AG04449 (cell line): ENCODE measurements at regions not wholly inside any gene's neighbourhood (a gene's known extent, or its start where the extent isn't known, plus 50 kb on each side); places are given as distances from the start of the nearest gene placed in this dataset.

ENCODE experiments used
- CTCF ChIA-PET: fragments of 350-600 bp; formaldehyde crosslinking; extraction: SDS; loops from one replicate; lab custom pipeline; 2021; ENCODE audit warnings: antibody characterized with exemption; lab: Yijun Ruan, JAX
- POLR2A ChIA-PET: fragments of 400-600, 350-600 bp; formaldehyde crosslinking; extraction: SDS; loops from one replicate; lab custom pipeline; 2020; ENCODE audit warnings: antibody characterized with exemption, inconsistent platforms; lab: Yijun Ruan, JAX
- DNase-seq: peaks from one replicate; pipeline ENCODE4 v3.0.0-alpha.2; 2010; ENCODE audit warnings: low read depth, low spot score
- H3K4me3 ChIP-seq: 2 replicates; pipeline ENCODE4 v1.5.1; 2011; ENCODE audit warnings: low read depth, mild to moderate bottlenecking, control low read depth, low read length
- CTCF ChIP-seq: IDR thresholded peaks from one replicate; pipeline ENCODE4 v1.5.1; 2011; ENCODE audit warnings: mild to moderate bottlenecking, moderate library complexity, low read length, control low read depth, inconsistent platforms; ENCODE audit not compliant: insufficient read depth; ENCODE audit errors: missing control alignments

- no peak for TF ChIP-seq CTCF
- H3K4me3 ChIP-seq: no peak overlapping the region
- POLR2A ChIA-PET: no interaction called here
- CTCF ChIA-PET: no interaction called here
- no peak for DNase-seq
Observed at GRCh38 chr5:27639005-27639612, 600.7 kb upstream of the CDH9 start.

- no peak overlapping the region for H3K4me3 ChIP-seq
- DNase-seq: no peak
- CTCF ChIA-PET: no interaction called here
- POLR2A ChIA-PET: no interaction called here
- TF ChIP-seq CTCF: no peak
Observed at GRCh38 chr5:27619982-27620381, 581.6 kb upstream of the CDH9 start.

GRCh38 chr5:27612161-27612560, 573.8 kb upstream of the CDH9 start:
- DNase-seq: no peak
- POLR2A ChIA-PET: no interaction called here
- no peak for TF ChIP-seq CTCF
- H3K4me3 ChIP-seq: no peak overlapping the region
- CTCF ChIA-PET: no interaction called here

DNA sequence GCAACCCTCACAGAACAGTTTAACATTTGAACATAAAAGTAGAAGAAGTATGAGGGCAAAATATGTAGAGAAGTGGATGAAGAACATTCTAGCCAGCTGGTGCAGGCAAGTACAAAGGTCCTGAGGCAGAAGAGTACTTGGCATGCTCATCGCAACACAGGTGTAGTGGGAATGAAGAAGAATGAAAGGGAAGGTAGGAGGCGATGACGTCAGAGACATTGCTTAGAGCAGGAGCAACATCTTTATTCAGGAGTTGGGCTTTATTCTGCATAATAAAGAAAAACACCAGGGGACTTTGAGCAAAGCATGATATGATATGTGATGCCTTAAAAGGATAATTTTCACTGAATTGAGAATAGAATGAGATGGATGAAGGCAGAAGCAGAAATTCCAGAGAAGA, 570.6 kb upstream of the CDH9 start:
- ChIA-PET POLR2A (no interaction called here), CTCF (no interaction called here)
- H3K4me3 ChIP-seq: no peak overlapping the region
- TF ChIP-seq CTCF: no peak
- no peak for DNase-seq

- CTCF ChIA-PET: no interaction called here
- POLR2A ChIA-PET: no interaction called here
- no peak overlapping the region for H3K4me3 ChIP-seq
- no peak for TF ChIP-seq CTCF
- DNase-seq: no peak
Observed at GRCh38 chr5:27598576-27598975, 560.2 kb upstream of the CDH9 start.

GRCh38 chr5:27594141-27594540, 555.8 kb upstream of the CDH9 start:
- no peak overlapping the region for H3K4me3 ChIP-seq
- CTCF ChIA-PET: no interaction called here
- no peak for DNase-seq
- POLR2A ChIA-PET: no interaction called here
- no peak for TF ChIP-seq CTCF
